Stimulated activated CD4-positive, alpha-beta T cell treated with anti-CD3 and anti-CD28 coated beads, Interleukin-1b, Interleukin-23, amount 100 ng/mL, for 4 hours (primary cell): ENCODE measurements at regions not wholly inside any gene's neighbourhood (a gene's known extent, or its start where the extent isn't known, plus 50 kb on each side); places are given as distances from the start of the nearest gene placed in this dataset.
"Not testable (repeated sequence)": the region's sequence is repeated elsewhere in the genome, so short reads cannot be mapped to it uniquely, and the experiment has no call there.

ENCODE experiments used
- DNase-seq, 2 donors: peaks; one replicate each; pipeline ENCODE4 v3.0.0-alpha.2; 2020; ENCODE audit warnings: low read depth in 2 of 2

DNA sequence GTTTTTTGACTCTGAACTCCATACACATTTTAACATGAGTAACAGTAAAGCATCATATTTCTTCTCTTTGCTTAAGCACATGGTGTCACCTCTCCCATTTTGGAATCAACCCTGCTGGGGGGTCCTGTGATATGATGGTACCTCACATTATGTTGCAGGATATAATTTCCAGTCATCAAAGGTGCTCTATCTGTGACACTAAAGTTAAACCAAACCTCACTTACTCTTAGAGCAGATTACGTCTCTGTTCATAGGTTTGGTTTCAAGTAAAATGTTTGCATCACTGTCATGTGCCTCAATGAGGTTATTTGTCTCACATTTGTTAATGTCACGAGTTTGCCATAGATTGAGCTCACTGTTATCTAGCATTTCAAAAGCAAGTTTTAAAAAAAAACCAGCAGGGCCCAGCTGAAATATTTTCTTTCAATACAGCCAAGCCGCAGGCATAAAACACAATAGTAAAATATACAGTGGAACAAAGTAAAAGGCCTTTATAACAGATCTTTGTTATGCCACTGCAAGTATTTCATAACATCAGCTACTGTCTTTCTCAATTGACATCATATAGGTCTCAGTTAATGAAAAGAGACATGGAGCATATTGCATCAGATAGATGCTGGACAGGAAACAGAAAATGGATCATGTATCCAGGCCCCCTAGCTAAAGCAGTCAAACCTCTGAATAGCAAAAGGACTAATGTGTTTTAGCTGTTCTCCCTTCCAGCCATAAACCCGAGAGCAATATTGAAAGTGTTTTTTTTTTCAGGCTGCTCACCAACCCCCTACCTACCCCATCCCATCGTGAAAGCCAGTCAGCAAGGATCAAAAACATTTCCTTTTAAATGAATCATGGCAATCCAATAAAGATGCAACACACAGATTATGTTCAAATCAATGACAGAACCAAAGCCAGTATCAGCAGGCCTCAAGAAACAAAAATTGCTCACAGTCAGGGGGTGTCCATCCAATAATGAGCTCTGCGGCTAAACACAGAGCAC lies 182.1 kb upstream of the ITGA1 start:
- no peak for DNase-seq

DNA sequence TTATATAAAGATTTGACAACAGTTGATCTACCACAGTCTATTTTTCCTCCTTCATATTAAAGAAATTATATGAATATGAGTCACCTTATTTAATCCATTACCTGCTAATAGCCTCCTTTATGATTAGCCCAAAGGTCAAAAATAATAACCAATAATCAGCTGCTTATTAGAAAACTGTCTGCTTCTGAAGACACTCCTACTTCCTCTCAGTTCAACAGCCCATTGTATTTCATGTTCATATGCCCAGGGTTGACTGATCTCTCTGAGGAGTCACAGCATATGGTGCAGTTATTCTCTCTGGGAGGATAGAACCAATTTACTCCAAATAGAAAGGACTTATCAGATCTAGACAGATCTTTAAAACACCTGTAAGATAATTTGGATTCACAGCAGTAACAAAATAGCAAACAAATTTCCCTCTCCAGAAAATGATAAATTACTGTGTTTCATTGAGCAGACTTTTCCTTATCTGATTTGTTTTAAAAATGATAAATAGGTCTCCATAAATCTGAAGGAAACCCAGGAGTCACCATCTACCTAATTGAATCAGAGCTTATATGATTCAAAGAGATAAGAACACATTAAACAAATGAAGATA lies 180.4 kb upstream of the ITGA1 start:
- DNase-seq = no peak

DNA sequence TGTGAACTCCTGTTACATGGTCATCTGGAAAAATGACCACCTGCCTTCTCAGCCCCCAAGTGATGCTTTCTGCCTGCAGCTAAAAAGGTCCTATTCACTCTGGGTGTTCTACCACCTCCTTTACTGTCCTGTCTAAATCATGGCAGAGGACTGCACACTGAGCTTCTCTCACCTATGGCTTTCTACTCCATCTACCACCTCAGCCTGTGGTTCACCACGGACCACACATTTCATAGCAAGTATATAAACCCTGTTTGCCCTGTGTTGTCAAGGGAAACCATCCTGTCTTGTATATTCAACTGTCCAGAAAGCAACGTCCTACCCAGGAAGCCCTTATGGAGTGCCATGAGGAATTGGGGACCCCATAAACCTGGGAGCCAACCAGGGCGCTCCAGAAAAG lies 167.4 kb upstream of the ITGA1 start:
- no peak for DNase-seq

DNA sequence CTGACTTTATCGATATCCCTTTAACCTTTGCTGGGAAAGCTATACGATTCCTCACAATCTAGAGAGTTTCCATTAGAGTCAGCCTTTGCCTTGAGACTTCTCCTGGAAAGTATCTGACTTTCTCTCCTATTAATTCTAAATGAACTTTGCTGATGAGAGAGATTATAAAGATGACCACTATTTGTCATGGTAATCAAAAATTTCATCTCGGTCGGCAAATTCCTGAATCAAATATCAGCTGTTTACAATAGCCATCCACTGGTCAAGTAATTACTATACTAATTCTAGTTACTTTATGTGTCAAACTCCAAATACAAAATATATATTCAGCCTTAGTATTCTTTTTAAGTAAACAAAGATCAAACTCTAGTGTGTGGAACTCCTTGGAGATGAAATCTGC lies 164.4 kb upstream of the ITGA1 start:
- DNase-seq = no peak

DNA sequence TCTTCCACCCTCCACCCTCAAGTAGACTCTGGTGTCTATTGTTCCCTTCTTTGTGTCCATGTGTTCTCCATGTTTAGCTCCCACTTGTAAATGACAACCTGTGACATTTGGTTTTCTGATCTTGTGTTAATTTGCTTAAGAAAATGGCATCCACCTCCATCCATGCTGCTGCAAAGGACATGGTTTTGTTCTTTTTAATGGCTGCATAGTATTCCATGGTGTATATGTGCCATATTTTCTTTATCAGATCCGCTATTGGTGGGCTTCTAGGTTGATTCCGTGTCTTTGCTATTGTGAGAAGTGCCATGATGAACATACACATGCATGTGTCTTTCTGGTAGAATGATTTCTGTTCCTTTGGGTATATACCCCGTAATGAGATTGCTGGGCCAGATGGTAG lies 163.4 kb upstream of the ITGA1 start:
- DNase-seq = no peak

DNA sequence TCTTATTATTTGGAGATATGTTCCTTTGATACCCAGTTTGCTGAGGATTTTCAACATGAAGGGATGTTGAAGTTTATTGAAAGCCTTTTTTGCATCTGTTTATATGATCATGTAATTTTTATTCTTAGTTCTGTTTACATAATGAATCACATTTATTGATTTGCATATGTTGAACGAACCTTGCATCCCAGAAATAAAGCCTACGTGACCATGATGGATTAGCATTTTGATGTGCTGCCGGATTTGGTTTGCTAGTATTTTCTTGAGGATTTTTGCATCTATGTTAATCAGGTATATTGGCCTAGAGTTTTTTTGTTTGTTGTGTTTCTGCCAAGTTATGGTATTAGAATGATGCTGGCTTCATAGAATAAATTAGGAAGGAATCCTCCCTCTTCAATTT lies 161.4 kb upstream of the ITGA1 start:
- DNase-seq = no peak

DNA sequence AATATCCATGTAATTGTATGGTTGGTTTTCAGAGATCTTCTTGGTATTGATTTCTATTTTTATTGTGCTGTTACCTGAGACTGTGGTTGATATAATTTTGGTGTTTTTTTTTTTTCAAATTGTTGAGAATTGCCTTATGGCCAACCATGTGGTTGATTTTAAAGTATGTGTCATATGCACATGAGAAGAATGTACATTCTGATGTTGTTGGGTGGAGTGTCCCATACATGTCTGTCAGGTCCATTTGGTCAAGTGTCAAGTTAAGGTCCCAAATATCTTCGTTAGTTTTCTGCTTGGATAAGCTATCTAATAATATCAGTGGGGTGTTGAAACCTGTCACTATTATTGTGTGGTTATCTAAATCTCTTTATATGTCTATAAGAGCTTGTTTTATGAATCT lies 160.0 kb upstream of the ITGA1 start:
- DNase-seq = no peak

DNA sequence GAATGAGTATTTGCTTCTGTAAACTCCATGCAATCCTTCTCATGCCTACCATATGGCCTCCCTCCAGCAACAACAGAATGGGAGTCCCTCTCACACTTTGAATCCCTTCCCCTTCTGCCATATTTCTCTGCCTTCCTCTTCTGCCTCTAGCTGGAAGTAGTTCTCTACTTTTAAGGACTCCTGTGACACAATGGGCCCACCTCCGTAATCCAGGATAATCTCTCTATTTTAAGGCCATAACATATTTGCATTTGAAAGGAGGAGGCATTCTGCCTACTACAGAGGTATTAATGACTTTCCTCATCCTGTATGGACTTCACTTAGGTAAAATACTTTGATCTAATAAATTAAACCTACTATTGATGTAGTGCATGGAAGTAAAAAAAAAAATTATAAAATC lies 155.4 kb upstream of the ITGA1 start:
- no peak for DNase-seq

DNA sequence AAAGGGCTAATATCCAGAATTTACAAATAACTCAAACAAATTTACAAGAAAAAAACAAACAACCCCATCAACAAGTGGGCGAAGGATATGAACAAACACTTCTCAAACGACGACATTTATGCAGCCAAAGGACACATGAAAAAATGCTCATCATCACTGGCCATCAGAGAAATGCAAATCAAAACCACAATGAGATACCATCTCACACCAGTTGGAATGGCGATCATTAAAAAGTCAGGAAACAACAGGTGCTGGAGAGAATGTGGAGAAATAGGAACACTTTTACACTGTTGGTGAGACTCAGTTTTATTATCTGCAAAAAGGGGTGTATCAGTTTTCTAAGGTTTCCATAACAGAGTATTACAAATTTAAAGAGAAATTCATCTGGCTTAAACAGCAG lies 153.5 kb upstream of the ITGA1 start:
- DNase-seq = not testable (repeated sequence)

DNA sequence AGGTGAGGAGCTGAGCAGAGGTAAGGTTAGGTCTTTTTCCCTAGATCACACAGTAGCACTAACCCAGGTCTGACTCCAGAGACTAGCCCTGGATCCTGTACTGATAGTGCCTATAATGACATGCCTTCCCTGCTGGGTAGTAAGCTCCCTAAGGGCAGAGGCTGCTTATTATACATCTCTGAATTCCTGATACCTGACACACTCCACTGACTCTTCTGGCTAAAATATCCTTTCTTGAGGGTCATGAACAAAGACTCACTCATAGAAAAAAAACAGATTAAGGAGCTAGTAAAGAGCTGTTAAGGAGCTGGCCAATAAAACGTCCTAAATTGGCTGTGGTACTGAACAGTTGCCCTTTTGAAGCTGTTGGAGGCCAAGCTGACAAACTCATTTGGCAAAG lies 149.0 kb upstream of the ITGA1 start:
- DNase-seq = no peak

DNA sequence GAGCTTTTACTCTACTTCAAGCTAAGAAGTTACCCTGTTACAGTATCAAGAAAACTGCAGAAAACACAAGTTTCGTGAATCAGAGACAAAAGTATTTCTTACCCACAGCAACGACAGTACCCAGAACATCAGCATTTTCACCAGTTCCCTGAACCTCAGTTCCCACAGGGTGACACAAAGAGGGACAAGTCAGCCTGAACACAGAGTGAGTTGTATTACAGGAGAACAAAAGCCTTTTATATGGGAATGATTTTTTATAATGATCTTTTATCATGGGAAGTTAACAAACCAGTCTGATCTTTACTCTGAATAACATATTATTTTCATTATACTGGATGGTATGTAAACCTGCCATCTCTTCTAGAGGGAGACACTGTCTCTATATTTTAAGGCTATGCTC lies 139.0 kb upstream of the ITGA1 start:
- DNase-seq = no peak

DNA sequence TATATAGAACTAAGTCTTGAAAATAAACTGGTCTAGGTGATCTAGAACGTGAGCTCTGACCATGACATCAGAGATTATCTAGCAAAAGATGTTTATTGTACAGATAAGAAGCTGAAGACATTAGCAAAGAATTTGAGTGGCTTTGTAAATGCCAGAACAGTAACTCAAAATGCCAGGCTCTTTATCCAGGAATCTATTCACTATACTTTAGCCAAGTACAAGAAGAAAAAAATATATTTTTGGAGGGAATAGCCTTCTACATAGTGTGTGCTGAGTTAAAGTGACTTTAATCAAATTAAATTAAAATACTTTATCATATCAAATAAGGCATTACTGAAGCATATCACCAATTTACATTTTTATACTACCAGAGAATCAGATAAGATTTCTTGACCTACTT lies 132.6 kb upstream of the ITGA1 start:
- no peak for DNase-seq

DNA sequence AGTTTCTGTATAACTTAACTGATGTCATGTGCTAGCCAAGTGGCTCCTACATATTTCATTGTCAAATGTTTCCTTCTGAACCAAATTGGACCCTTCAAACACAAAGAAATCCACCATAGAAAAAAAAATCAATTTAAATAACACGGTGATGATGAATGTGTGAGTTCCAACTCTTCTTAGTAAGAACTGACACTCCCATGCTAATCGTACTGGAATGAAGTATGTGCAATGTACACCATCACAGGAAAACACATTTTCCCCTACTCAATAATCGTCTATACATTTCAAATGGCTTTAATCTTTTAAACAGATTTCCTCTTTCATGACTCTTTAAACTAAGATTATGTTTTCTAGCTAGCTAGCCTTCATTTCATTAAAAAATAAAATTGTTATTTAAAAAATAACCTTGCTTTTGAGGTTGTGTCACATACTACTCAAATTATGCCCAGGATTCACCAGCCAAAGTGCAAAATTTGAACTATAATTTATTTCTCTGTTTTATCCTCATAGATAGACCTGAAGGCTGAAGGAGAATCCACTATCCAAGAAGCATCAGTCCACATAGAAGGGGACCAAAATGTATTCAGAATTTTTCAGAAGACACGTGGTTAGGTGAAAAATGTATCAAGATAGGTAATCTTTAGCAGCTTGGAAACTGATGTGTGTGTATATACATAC lies 131.0 kb upstream of the ITGA1 start:
- DNase-seq = no peak

DNA sequence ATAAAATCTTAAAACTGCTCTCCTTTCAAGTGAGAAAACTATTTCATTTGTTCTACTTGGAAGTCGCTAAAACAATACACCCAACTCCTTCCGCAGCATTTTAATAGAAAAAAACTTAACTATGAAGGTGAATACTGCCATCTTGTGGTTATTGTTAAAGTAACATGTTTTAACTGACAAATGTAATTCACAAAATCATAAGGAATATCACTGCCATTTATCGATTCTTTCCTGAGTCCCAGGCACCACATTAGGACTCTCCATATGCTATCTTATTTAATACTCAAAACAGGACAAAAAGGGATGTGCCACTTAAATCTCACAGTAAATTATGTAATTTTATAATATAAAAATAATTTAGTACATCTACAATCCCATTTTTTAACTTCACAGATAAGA lies 130.5 kb upstream of the ITGA1 start:
- no peak for DNase-seq

DNA sequence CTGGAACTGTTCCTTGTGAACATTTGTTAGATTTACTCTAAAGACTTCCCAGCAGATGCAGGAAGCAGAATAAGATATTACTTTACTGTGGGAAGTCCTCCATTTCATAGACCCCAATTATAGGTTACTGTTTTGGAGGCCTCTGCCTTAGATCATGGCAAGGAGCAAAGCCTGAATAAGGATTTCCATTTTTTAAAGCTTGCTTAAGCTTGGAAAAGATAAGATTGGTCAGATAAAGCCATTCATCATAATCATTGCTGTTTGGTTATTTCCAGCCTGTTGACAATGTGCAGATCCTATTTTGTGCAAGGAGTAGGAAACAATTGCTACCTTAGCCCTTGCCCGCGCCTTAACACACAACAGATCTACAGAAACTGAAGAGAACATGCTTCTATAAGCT lies 129.5 kb upstream of the ITGA1 start:
- no peak for DNase-seq

DNA sequence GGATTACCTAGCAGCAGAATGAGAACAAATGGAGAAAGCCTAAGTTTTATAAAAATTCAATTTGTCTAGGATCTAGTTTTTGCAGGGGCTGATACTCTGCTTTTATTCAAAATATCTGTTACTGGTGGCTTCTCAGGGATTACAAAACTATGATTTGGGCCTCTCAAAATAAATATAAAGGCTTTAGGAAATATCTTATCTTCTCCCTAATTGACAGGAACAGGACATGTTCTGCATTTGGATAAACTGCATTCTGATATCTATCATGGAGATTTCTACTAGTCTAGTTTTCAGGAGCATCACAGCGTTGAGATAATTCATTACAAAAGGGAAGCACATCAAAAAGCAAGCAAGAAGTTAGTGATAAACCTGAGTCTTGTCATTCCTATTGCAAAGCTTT lies 127.1 kb upstream of the ITGA1 start:
- DNase-seq = no peak

DNA sequence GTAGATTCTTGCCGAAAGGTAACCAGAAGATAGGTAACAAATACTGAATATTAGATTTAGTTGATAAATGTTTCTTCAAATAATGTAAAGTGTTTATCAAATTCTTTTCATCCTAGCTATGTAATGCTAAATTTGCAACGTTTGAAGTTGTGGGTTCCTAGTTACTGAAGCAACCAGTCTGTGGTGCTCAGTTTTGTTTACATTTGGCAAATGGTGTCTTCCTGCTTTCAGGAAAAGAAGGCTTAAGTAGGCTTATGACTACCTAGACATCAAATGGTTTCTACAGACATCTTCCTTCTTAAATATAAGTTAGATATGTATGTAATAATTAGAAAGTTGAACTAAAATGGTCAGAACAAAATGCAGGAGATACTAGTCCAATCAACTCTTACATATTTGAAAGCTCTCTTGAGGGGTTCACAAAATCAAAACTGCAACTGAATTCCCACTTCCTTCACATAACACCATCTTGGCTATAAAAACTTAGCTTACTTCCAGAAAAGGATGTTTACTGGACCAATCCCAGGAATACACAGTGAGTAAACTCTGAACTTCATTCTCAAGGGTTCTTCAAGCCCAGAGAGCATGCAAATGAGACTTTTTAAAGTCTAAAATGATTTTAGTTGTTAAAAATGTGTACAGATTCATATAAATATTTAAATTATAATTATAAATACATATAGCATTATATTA lies 125.7 kb upstream of the ITGA1 start:
- no peak for DNase-seq

DNA sequence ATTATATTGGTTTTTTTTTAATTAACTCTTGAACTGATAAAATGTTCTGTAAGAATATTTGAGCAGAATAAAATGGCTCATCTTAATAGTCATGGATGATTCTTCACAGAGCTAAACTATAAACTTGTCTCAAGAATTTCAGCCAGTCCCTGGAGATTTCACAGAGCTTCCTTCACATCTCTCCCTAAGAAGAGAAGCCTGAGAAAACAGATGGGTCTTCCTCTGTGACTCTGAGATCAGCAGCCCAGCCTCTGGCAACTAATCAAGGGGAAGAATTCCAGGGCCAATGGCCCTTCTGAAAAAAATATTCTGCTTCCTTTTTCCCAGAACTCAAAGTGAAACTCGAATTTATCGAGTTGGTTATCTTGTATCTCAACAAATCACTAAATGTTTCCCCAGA lies 122.2 kb upstream of the ITGA1 start:
- DNase-seq = no peak

DNA sequence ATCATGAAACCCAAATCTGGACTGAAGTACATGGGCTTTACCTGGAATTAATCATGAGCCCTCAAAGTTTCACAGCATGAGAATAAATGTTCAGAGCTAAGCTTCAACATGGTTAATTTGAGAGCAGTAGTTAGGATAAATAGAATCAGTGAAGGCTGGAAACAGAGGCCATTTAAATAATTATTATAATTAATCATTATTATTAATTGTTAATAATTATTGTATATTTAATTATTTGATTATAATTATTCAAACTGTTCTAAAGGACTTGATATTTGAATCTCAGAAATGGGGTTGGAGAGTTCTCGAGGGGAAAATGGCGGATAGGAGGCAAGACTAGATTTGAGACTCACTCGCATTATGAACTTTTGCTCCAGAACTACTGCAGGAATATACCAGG lies 119.6 kb upstream of the ITGA1 start:
- no peak for DNase-seq

DNA sequence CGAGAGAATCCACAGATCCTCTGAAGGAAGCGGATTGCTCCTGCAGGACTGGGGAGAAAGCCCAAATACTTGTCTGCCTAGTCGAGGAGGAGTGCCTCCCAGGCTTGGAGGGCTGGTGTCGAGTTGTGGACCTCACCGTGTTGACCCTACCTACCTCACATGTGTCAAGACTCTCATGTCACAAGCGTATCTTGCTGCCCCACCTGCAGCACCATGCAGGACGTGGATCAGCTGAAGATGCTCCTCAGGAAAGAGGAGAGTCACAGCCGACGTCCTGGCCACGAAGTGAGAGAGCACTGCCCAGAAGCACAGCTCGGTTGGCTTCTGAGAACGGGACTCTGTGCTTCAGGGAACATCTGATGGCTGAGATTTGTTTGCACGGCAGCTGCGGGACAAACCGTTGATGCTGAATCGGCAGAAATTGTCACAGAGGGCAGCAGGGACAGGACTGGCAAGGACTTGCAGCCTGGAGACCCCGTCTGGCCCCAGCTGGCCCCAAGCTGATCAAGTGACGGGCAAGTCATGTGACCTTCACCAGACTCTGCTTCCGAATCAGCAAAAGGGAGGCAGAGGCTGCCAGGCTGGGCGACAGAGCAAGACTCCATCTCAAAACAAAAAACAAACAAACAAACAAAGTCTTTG lies 119.1 kb upstream of the ITGA1 start:
- DNase-seq = no peak

DNA sequence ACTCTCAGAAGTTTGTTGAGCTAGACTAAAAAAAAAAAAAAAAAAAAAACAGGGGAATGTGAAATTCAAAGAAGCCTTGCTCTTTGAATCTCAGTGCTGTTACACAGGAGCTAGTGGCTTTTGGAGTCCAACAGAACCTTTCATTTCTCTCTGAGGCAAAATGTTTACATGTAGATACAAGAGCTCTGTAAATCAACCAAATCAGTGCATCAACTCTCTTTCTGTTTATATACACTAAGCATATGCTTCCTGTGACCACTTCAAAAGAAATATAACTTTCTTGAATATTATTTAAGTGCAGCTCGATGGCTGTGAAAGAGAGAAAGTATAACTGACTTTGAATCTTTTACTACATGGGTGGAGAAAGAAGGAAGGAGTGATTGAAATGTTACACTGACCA lies 115.3 kb upstream of the ITGA1 start:
- no peak for DNase-seq

DNA sequence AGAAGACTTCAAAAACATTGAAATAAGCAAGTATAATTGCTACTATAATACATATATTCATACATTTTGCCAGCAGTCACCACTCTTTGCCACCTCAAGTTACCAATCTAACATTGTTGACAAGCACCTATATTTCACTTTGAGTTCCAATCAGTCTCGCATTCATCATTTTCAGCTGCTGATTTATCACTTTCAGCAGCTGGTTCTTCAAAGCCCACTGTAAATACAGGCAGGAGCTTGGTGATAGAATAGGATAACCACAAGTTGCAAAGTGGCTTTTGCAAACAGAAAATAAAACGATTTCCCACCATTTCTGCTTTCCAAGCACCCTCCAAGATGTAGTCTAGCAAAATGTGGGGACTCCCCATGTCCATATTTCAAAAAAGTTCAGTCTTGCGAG lies 114.2 kb upstream of the ITGA1 start:
- no peak for DNase-seq
